BJ (cell line): ENCODE measurements at regions not wholly inside any gene's neighbourhood (a gene's known extent, or its start where the extent isn't known, plus 50 kb on each side); places are given as distances from the start of the nearest gene placed in this dataset.

Experiments used
- CTCF ChIA-PET: fragments of 350-600 bp; formaldehyde crosslinking; extraction: SDS; loops from one replicate; lab custom pipeline; 2021; ENCODE audit warnings: antibody characterized with exemption, inconsistent platforms; lab: Yijun Ruan, JAX
- POLR2A ChIA-PET: fragments of 300-600 bp; sonication (Branson Sonifier 250); formaldehyde crosslinking; extraction: SDS; loops from one replicate; lab custom pipeline; 2021; ENCODE audit warnings: antibody characterized with exemption; lab: Charles Lee
- DNase-seq: peaks from one replicate; pipeline ENCODE4 v3.0.0-alpha.2; 2011; ENCODE audit warnings: low read depth
- H3K27me3 ChIP-seq: 2 replicates; pipeline ENCODE4 v1.6.0; 2011; ENCODE audit warnings: low read length; ENCODE audit not compliant: control insufficient read depth, insufficient read depth
- H3K36me3 ChIP-seq: 2 replicates; pipeline ENCODE4 v1.5.1; 2011; ENCODE audit warnings: low read length; ENCODE audit not compliant: control insufficient read depth, insufficient read depth
- H3K4me3 ChIP-seq: 2 replicates; pipeline ENCODE4 v1.5.1; 2011; ENCODE audit warnings: low read depth, mild to moderate bottlenecking, control low read depth, low read length
- CTCF ChIP-seq: IDR thresholded peaks from 2 replicates; pipeline ENCODE4 v1.5.1; 2011; ENCODE audit warnings: low read depth, mild to moderate bottlenecking, control low read depth, inconsistent platforms, low read length, moderate library complexity; ENCODE audit not compliant: insufficient read depth

GRCh38 chr10:54909165-54909564, 108.1 kb upstream of the PCDH15 start:
- TF ChIP-seq CTCF = no peak
- CTCF ChIA-PET = no interaction called here
- DNase-seq = no peak
- H3K36me3 ChIP-seq = no peaks in the 10 kb centered on the region
- POLR2A ChIA-PET = no interaction called here
- H3K27me3 ChIP-seq = no peaks in the 10 kb centered on the region
- H3K4me3 ChIP-seq = no peak overlapping the region

- no peaks in the 10 kb centered on the region for H3K36me3 ChIP-seq
- no peak for DNase-seq
- no peak for TF ChIP-seq CTCF
- POLR2A ChIA-PET = no interaction called here
- H3K4me3 ChIP-seq = no peak overlapping the region
- H3K27me3 ChIP-seq = no peaks in the 10 kb centered on the region
- CTCF ChIA-PET = no interaction called here
Observed at GRCh38 chr10:54908019-54908418, 107.0 kb upstream of the PCDH15 start.

- Histone ChIP-seq H3K27me3 (no peaks in the 10 kb centered on the region), H3K4me3 (no peak overlapping the region), H3K36me3 (no peaks in the 10 kb centered on the region)
- POLR2A ChIA-PET = no interaction called here
- CTCF ChIA-PET = no interaction called here
- TF ChIP-seq CTCF = no peak
- DNase-seq = no peak
Observed at GRCh38 chr10:54906940-54907339, 105.9 kb upstream of the PCDH15 start.

GRCh38 chr10:54905578-54906192, 104.7 kb upstream of the PCDH15 start:
- Histone ChIP-seq H3K36me3 (no peaks in the 10 kb centered on the region), H3K27me3 (no peaks in the 10 kb centered on the region), H3K4me3 (no peak overlapping the region)
- no peak for DNase-seq
- ChIA-PET POLR2A (no interaction called here), CTCF (no interaction called here)
- TF ChIP-seq CTCF = no peak

GRCh38 chr10:54904833-54905232, 103.8 kb upstream of the PCDH15 start:
- Histone ChIP-seq H3K27me3 (no peaks in the 10 kb centered on the region), H3K4me3 (no peak overlapping the region), H3K36me3 (no peaks in the 10 kb centered on the region)
- POLR2A ChIA-PET = no interaction called here
- CTCF ChIA-PET = no interaction called here
- no peak for DNase-seq
- TF ChIP-seq CTCF = no peak
